ENCODE measurements at regions not wholly inside any gene's neighbourhood (a gene's known extent, or its start where the extent isn't known, plus 50 kb on each side); places are given as distances from the start of the nearest gene placed in this dataset.
A peak's percentile ranks its signal among the peaks of the same experiment; 100 is the strongest.
"Not testable (repeated sequence)": the region's sequence is repeated elsewhere in the genome, so short reads cannot be mapped to it uniquely, and the experiment has no call there.

GRCh38 chr2:111464367-111464766 lies 343.7 kb downstream of the BCL2L11 start:
- H3K36me3 ChIP-seq; intact Hi-C loops (cut with DNase I; ENCODE audit: low total_unique reads); H3K9me3 ChIP-seq; DNase-seq; H3K27me3 ChIP-seq: not testable (repeated sequence)
- peaks cover 0 to 13% (median 3%) of the 10 kb centered on the region in 4 donors for H3K4me1 ChIP-seq
- peak overlapping the region; percentile 47 to 51 for H3K27ac ChIP-seq
- H3K4me3 ChIP-seq, result peak overlapping the region; percentile 23 to 24

GRCh38 chr2:111465521-111465920 lies 344.8 kb downstream of the BCL2L11 start:
- DNase-seq; H3K36me3 ChIP-seq; H3K9me3 ChIP-seq; H3K27me3 ChIP-seq; H3K4me3 ChIP-seq; intact Hi-C loops (cut with DNase I; ENCODE audit: low total_unique reads); H3K27ac ChIP-seq: not testable (repeated sequence)
- H3K4me1 ChIP-seq, result peaks cover 0 to 13% (median 3%) of the 10 kb centered on the region in 4 donors

DNA sequence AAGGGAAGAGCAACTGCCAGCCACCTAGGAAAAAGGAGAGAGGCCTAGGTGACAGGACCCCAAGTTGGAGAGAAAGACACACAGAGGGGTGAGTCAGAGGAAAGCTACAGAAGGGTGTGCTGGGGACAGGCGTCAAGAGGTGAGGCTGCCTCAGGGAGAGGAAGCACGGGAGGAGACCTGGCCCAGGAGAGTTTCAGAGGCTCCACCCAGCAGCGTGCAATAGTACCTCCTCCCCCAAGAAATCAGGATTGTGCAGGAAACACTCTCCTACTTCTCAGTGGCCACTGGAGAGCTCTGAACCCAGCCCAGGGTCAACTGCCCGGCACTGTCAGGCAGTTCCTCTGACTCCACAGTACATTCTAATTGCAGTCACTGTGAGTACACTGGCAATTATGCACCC lies 346.0 kb downstream of the BCL2L11 start:
- H3K36me3 ChIP-seq; intact Hi-C loops (cut with DNase I; ENCODE audit: low total_unique reads); DNase-seq; H3K4me3 ChIP-seq; H3K27me3 ChIP-seq; H3K27ac ChIP-seq; H3K9me3 ChIP-seq: not testable (repeated sequence)
- H3K4me1 ChIP-seq, result peaks cover 0 to 13% (median 3%) of the 10 kb centered on the region in 4 donors

GRCh38 chr2:111470924-111471323 lies 350.2 kb downstream of the BCL2L11 start:
- H3K27ac ChIP-seq; intact Hi-C loops (cut with DNase I; ENCODE audit: low total_unique reads); H3K9me3 ChIP-seq; DNase-seq; H3K36me3 ChIP-seq; H3K4me1 ChIP-seq; H3K27me3 ChIP-seq; H3K4me3 ChIP-seq: not testable (repeated sequence)

- H3K4me3 ChIP-seq; H3K27ac ChIP-seq; H3K27me3 ChIP-seq; H3K36me3 ChIP-seq; intact Hi-C loops (cut with DNase I; ENCODE audit: low total_unique reads); H3K9me3 ChIP-seq; H3K4me1 ChIP-seq; DNase-seq: not testable (repeated sequence)
Measured at GRCh38 chr2:111471791-111472530, 351.2 kb downstream of the BCL2L11 start.

- DNase-seq; H3K4me1 ChIP-seq; H3K27me3 ChIP-seq; H3K27ac ChIP-seq; H3K4me3 ChIP-seq; H3K36me3 ChIP-seq; H3K9me3 ChIP-seq; intact Hi-C loops (cut with DNase I; ENCODE audit: low total_unique reads): not testable (repeated sequence)
Measured at GRCh38 chr2:111472844-111473403, 352.2 kb downstream of the BCL2L11 start.

GRCh38 chr2:111473522-111473921 lies 352.8 kb downstream of the BCL2L11 start:
- DNase-seq; H3K27ac ChIP-seq; H3K27me3 ChIP-seq; H3K4me3 ChIP-seq; intact Hi-C loops (cut with DNase I; ENCODE audit: low total_unique reads); H3K4me1 ChIP-seq; H3K9me3 ChIP-seq; H3K36me3 ChIP-seq: not testable (repeated sequence)

- H3K9me3 ChIP-seq; H3K27ac ChIP-seq; H3K36me3 ChIP-seq; H3K27me3 ChIP-seq; H3K4me3 ChIP-seq; H3K4me1 ChIP-seq; DNase-seq; intact Hi-C loops (cut with DNase I; ENCODE audit: low total_unique reads): not testable (repeated sequence)
Measured at GRCh38 chr2:111474198-111474705, 353.5 kb downstream of the BCL2L11 start.

- peaks cover 0 to 15% (median 1%) of the 10 kb centered on the region in 4 donors for H3K4me1 ChIP-seq
- DNase-seq, H3K9me3 ChIP-seq: not testable (repeated sequence)
Measured at GRCh38 chr2:111478335-111478734, 357.6 kb downstream of the BCL2L11 start.

DNA sequence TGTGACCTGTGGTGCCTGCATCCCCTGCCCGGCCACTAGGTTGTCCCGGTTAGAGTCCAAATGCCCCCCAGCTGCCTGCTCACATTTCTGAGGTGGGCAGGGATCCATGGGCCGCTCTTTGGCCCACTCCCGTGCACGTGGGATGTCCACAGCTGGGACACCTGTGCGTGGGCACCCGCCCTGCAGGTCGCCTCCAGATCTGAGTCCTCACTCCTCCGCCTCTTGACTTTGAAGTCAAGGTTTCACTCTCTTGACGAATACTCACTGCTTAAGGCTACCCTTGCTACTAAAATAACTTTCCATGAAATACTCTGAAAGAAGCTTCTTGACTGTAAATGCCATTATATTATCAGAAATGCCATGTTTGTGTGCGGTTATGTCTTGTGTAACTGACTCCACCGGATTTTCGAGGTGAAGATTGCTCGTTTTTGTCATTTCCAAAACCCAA lies 358.2 kb downstream of the BCL2L11 start:
- H3K4me1 ChIP-seq, result peaks cover 0 to 15% (median 1%) of the 10 kb centered on the region in 4 donors
- DNase-seq; intact Hi-C loops (cut with DNase I; ENCODE audit: low total_unique reads); H3K27ac ChIP-seq; H3K36me3 ChIP-seq; H3K4me3 ChIP-seq; H3K27me3 ChIP-seq; H3K9me3 ChIP-seq: not testable (repeated sequence)

More at GRCh38 chr2:111478335-111478734, 357.6 kb downstream of the BCL2L11 start:
- H3K36me3 ChIP-seq; intact Hi-C loops (cut with DNase I; ENCODE audit: low total_unique reads); H3K27me3 ChIP-seq; H3K4me3 ChIP-seq; H3K27ac ChIP-seq: not testable (repeated sequence)

DNA sequence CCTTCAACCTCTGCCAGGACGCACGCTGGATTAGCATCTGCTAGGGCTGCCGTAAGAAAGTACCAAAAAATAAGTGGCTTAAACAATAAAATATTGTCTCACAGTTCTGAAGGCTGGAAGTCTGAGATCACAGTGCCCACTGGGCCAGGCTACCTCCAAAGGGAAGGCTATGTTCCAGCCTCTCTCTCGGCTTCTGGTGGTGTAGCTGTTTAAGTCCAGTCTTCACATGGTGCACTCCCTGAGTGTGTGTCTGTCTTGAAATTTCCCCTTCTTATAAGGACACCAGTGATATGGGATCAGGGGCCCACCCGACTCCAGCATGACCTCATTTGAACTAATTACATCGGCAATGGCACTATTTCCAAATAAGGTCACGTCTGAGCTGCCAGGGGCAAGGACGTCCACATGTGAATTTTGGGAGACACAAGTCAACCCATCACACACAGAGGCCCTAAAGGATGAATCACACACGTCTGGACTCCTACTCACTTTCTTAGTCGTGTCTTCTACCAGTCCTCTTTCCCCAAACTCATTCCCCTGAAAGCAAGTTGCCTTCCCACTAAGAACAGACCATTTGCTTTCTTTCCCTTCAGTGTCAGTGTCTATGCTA lies 359.4 kb downstream of the BCL2L11 start:
- DNase-seq; intact Hi-C loops (cut with DNase I; ENCODE audit: low total_unique reads); H3K36me3 ChIP-seq; H3K9me3 ChIP-seq; H3K27me3 ChIP-seq; H3K4me3 ChIP-seq: not testable (repeated sequence)
- Histone ChIP-seq H3K27ac (peak overlapping the region; percentile 47 to 54), H3K4me1 (peaks cover 0 to 15% (median 1%) of the 10 kb centered on the region in 4 donors)

GRCh38 chr2:111480633-111481032 lies 359.9 kb downstream of the BCL2L11 start:
- peak overlapping the region; percentile 47 to 54 for H3K27ac ChIP-seq
- intact Hi-C loops (cut with DNase I; ENCODE audit: low total_unique reads); DNase-seq: not testable (repeated sequence)

DNA sequence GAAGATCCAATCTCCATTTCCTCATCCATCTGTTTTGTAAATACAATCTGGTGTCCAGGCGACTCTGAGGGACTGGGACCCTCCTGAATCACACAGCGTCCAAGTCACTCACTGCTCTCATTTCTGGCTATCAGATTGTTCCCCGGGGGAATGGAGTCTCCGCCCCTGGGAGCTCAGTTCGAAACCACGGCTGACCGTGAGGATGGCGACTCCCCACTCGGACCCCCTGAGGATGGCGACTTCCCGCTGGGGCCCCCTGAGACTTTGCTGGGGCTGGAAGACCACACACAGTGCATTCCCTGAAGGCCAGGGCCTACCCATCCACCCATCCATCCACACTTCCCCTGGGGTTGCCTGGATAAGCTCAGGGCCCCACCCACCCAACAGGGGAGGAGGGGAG lies 360.5 kb downstream of the BCL2L11 start:
- H3K9me3 ChIP-seq; H3K36me3 ChIP-seq; DNase-seq; intact Hi-C loops (cut with DNase I; ENCODE audit: low total_unique reads); H3K27me3 ChIP-seq; H3K4me3 ChIP-seq; H3K27ac ChIP-seq: not testable (repeated sequence)
- H3K4me1 ChIP-seq, result peaks cover 0 to 15% (median 1%) of the 10 kb centered on the region in 4 donors

More at GRCh38 chr2:111480633-111481032, 359.9 kb downstream of the BCL2L11 start:
- peaks cover 0 to 15% (median 1%) of the 10 kb centered on the region in 4 donors for H3K4me1 ChIP-seq
- not testable (repeated sequence) for H3K9me3 ChIP-seq, H3K36me3 ChIP-seq, H3K27me3 ChIP-seq, H3K4me3 ChIP-seq

Data from tibial artery (tissue), 4 donors.